GM23248 (cell line): ENCODE measurements at regions not wholly inside any gene's neighbourhood (a gene's known extent, or its start where the extent isn't known, plus 50 kb on each side); places are given as distances from the start of the nearest gene placed in this dataset.
A peak's percentile ranks its signal among the peaks of the same experiment; 100 is the strongest.

Source experiments
- DNase-seq: peaks from one replicate; pipeline ENCODE4 v3.0.0-alpha.2; 2015
- H2AFZ ChIP-seq: fragments of 200-600 bp; sonication (generic); 2 replicates; pipeline ENCODE4 v1.6.1; 2016; ENCODE audit warnings: antibody characterized with exemption
- H3F3A ChIP-seq: fragments of 200-600 bp; sonication (generic); 2 replicates; pipeline ENCODE4 v1.6.1; 2016; ENCODE audit warnings: mild to moderate bottlenecking, antibody characterized with exemption, mixed run types; ENCODE audit not compliant: insufficient read depth
- H3K27ac ChIP-seq: fragments of 200-600 bp; sonication (generic); 2 replicates; pipeline ENCODE4 v1.5.1; 2016; ENCODE audit warnings: mild to moderate bottlenecking
- H3K27me3 ChIP-seq: fragments of 200-600 bp; sonication (generic); replicated peaks from 2 replicates; pipeline ENCODE4 v1.6.1; 2016; ENCODE audit warnings: mild to moderate bottlenecking; ENCODE audit not compliant: insufficient read depth
- H3K36me3 ChIP-seq: fragments of 200-600 bp; sonication (generic); 2 replicates; pipeline ENCODE4 v1.6.1; 2016; ENCODE audit warnings: low read depth, mild to moderate bottlenecking
- H3K4me1 ChIP-seq: fragments of 200-600 bp; sonication (generic); 2 replicates; pipeline ENCODE4 v1.6.1; 2016; ENCODE audit warnings: mild to moderate bottlenecking; ENCODE audit not compliant: insufficient read depth
- H3K4me2 ChIP-seq: fragments of 200-600 bp; sonication (generic); one replicate; pipeline ENCODE4 v1.6.1; 2016; ENCODE audit warnings: mild to moderate bottlenecking; ENCODE audit not compliant: unreplicated experiment
- H3K4me3 ChIP-seq: fragments of 200-600 bp; sonication (generic); 2 replicates; pipeline ENCODE4 v1.5.1; 2016; ENCODE audit warnings: mild to moderate bottlenecking
- H3K79me2 ChIP-seq: fragments of 200-600 bp; sonication (generic); 2 replicates; pipeline ENCODE4 v1.6.1; 2016; ENCODE audit warnings: mild to moderate bottlenecking; ENCODE audit not compliant: insufficient read depth
- H3K9ac ChIP-seq: fragments of 200-600 bp; sonication (generic); 2 replicates; pipeline ENCODE4 v1.6.1; 2016; ENCODE audit warnings: mild to moderate bottlenecking
- H3K9me2 ChIP-seq: fragments of 200-600 bp; sonication (generic); 2 replicates; pipeline ENCODE4 v1.6.1; 2016; ENCODE audit warnings: mixed run types, mild to moderate bottlenecking, moderate library complexity; ENCODE audit not compliant: insufficient read depth
- H3K9me3 ChIP-seq: fragments of 200-600 bp; sonication (generic); one replicate; pipeline ENCODE4 v1.6.1; 2017; ENCODE audit warnings: low read depth
- H4K20me1 ChIP-seq: fragments of 200-600 bp; sonication (generic); 2 replicates; pipeline ENCODE4 v1.6.0; 2016; ENCODE audit not compliant: insufficient read depth
- EZH2 ChIP-seq: fragments of 200-600 bp; sonication (generic); IDR thresholded peaks from 2 replicates; pipeline ENCODE4 v1.6.1; 2018; ENCODE audit warnings: antibody characterized with exemption, mild to moderate bottlenecking; ENCODE audit not compliant: insufficient read depth, poor library complexity, severe bottlenecking
- EZH2phosphoT487 ChIP-seq: fragments of 200-600 bp; sonication (generic); IDR thresholded peaks from 2 replicates; pipeline ENCODE4 v1.6.1; 2018; ENCODE audit warnings: antibody characterized with exemption, moderate library complexity, mild to moderate bottlenecking, low read depth; ENCODE audit not compliant: insufficient read depth
- WGBS, 2 experiments: methylation state at CpG; one replicate each; pipeline ENCODE4 v1.1.6; 2015 to 2017; ENCODE audit warnings: low lambda C conversion rate in 2 of 2, low coverage in 1 of 2; ENCODE audit errors: missing lambda C conversion rate in 2 of 2; 5-methylcytosine and 5-hydroxymethylcytosine counted together
- in situ Hi-C: fragments of 300-500 bp; cut with MboI; formaldehyde crosslinking; loops from 2 replicates; pipeline ENCODE4 v1.15.0; 2020

DNA sequence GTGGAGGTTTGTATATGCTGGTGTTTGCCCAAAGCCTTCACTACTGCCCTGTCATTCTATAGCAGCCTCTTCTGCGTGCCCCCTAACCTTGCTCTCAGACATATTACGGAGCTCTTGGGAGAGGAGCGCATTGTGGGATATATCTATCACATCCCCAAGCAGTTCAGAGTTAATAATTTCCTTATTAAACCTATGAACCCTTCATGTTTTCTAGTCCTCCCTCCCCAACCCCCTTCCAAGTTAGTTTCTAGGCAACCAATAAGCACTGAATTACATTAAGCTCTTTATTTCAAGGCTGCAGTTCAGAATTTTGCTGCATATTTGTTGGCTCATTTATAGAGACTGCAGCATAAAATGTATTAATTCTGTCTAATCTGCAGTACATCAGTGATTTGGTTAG is 57.3 kb upstream of the GRM7 start:
- no peaks in the 10 kb centered on the region for H3K27me3 ChIP-seq
- TF ChIP-seq EZH2 (no peak), EZH2phosphoT487 (no peak)
- no peaks in the 10 kb centered on the region for H3F3A ChIP-seq
- no peak overlapping the region for H3K9ac ChIP-seq
- DNase-seq, result no peak
- WGBS, 2 experiments, result 37 to 43% methylated on average over 3 of the region's 3 CpGs
- H3K4me3 ChIP-seq, result no peak overlapping the region
- H2AFZ ChIP-seq, result no peak overlapping the region
- no peaks in the 10 kb centered on the region for H3K79me2 ChIP-seq
- no peak overlapping the region for H3K27ac ChIP-seq
- in situ Hi-C loops, result no loop called here
- H3K36me3 ChIP-seq, result no peaks in the 10 kb centered on the region
- H3K4me2 ChIP-seq, result no peak overlapping the region
- no peaks in the 10 kb centered on the region for H3K9me2 ChIP-seq
- H4K20me1 ChIP-seq, result no peaks in the 10 kb centered on the region
- H3K4me1 ChIP-seq, result no peaks in the 10 kb centered on the region
- no peaks in the 10 kb centered on the region for H3K9me3 ChIP-seq

- Histone ChIP-seq H4K20me1 (no peaks in the 10 kb centered on the region), H3K4me2 (no peak overlapping the region), H3F3A (no peaks in the 10 kb centered on the region), H3K79me2 (no peaks in the 10 kb centered on the region), H3K27ac (no peak overlapping the region), H3K9me3 (no peaks in the 10 kb centered on the region), H3K27me3 (no peaks in the 10 kb centered on the region), H3K4me1 (no peaks in the 10 kb centered on the region), H3K4me3 (no peak overlapping the region), H2AFZ (no peak overlapping the region), H3K9me2 (no peaks in the 10 kb centered on the region), H3K9ac (no peak overlapping the region), H3K36me3 (no peaks in the 10 kb centered on the region)
- 3 to 5% methylated on average over 2 of the region's 2 CpGs for WGBS, 2 experiments
- in situ Hi-C loops, result no loop called here
- DNase-seq, result no peak
- no peak for TF ChIP-seq EZH2phosphoT487
- TF ChIP-seq EZH2, result no peak
Observed at GRCh38 chr3:6805236-6805635, 55.7 kb upstream of the GRM7 start.

DNA sequence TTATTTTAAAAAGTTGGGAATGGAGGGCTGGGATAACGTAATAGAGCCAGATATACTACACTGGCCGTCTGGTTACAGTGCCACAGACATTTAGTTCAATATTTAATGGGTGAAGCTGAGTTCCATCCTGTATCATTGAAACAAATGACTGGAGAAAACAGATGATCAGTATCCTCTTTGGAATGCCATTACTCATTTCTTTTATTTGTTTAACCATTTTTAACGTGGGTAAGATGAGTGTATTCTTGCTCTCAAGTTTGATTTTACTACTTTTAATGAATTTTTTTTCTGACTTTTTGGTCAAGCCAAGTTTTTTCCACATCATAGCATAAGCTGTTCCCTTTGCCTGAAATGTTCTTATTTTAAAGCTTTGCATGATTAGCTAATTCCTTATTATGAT is 53.9 kb upstream of the GRM7 start:
- no peak overlapping the region for H2AFZ ChIP-seq
- DNase-seq, result no peak
- H3K4me1 ChIP-seq, result no peaks in the 10 kb centered on the region
- H3K27me3 ChIP-seq, result no peaks in the 10 kb centered on the region
- in situ Hi-C loops, result no loop called here
- no peak overlapping the region for H3K9ac ChIP-seq
- H3K9me2 ChIP-seq, result no peaks in the 10 kb centered on the region
- TF ChIP-seq EZH2 (no peak), EZH2phosphoT487 (no peak)
- H3K79me2 ChIP-seq, result no peaks in the 10 kb centered on the region
- no peaks in the 10 kb centered on the region for H3K9me3 ChIP-seq
- no peaks in the 10 kb centered on the region for H4K20me1 ChIP-seq
- H3K4me2 ChIP-seq, result no peak overlapping the region
- H3F3A ChIP-seq, result no peaks in the 10 kb centered on the region
- no peak overlapping the region for H3K4me3 ChIP-seq
- no peak overlapping the region for H3K27ac ChIP-seq
- no peaks in the 10 kb centered on the region for H3K36me3 ChIP-seq
- WGBS, 2 experiments, result 4 to 8% methylated on average over 3 of the region's 3 CpGs

DNA sequence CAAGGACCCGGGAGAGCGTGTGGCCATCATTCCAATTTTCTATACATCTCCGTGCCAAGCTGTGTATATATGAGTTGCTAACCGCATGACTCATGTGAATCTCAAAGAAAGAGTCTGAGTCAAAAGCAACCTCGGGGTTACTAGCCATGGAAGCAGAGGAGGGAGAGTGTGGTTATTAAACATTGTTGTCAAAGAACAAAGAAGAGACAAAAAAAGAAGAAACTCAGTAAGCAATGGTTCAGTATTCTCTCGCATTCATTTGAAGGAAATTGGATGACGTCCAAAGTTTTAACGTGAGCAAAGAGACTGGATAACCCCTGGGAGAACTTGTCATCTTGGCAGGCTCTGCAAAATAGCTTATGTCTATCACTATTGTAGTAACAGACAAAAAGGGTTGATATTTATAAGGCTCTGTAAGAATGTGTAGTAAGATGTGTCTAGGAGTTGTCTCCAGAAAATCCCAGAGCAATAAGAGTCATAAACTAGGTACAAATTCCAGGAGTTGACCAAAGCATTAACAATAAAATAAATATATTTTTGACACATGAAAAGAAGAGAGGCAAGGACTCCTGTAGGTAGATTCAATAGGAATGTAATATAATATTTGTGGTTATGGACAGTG is 52.8 kb upstream of the GRM7 start:
- H3K27ac ChIP-seq, result no peak overlapping the region
- no peak for TF ChIP-seq EZH2phosphoT487
- TF ChIP-seq EZH2, result no peak
- no peaks in the 10 kb centered on the region for H3F3A ChIP-seq
- H3K9me2 ChIP-seq, result no peaks in the 10 kb centered on the region
- H3K9ac ChIP-seq, result no peak overlapping the region
- peak; percentile 0 for DNase-seq
- H3K27me3 ChIP-seq, result no peaks in the 10 kb centered on the region
- 30% methylated on average over 8 of the region's 8 CpGs for WGBS, 2 experiments
- H2AFZ ChIP-seq, result no peak overlapping the region
- no peaks in the 10 kb centered on the region for H4K20me1 ChIP-seq
- no peaks in the 10 kb centered on the region for H3K79me2 ChIP-seq
- in situ Hi-C loops, result no loop called here
- no peak overlapping the region for H3K4me2 ChIP-seq
- H3K4me3 ChIP-seq, result no peak overlapping the region
- no peaks in the 10 kb centered on the region for H3K9me3 ChIP-seq
- H3K36me3 ChIP-seq, result no peaks in the 10 kb centered on the region
- H3K4me1 ChIP-seq, result no peaks in the 10 kb centered on the region

DNA sequence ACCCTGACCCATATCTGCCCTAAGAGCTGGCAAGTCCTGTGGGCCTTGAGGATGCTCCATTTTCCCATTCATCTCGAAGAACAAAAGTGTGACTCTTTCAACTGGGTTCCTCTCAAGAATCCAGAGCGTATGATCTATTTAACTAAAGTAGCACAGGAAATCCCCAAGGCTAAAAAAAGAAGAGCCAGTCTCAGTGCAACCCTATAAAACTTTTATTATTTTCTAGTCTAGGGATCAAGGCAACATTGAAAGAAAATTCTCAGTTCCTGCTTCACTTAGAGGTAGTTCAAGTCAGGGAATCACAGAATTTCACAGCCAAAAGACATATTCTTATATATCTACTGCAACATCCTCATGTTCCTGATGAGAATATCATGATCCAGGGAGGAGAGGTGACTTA is 51.6 kb upstream of the GRM7 start:
- Histone ChIP-seq H3K4me1 (no peaks in the 10 kb centered on the region), H3K9ac (no peak overlapping the region), H3K79me2 (no peaks in the 10 kb centered on the region), H3F3A (no peaks in the 10 kb centered on the region), H3K27me3 (no peaks in the 10 kb centered on the region), H3K4me3 (no peak overlapping the region), H3K9me3 (no peaks in the 10 kb centered on the region), H4K20me1 (no peaks in the 10 kb centered on the region), H3K36me3 (no peaks in the 10 kb centered on the region), H3K4me2 (no peak overlapping the region), H3K27ac (no peak overlapping the region), H2AFZ (no peak overlapping the region), H3K9me2 (no peaks in the 10 kb centered on the region)
- in situ Hi-C loops, result no loop called here
- 5 to 15% methylated on average over 2 of the region's 2 CpGs for WGBS, 2 experiments
- no peak for DNase-seq
- TF ChIP-seq EZH2, result no peak
- no peak for TF ChIP-seq EZH2phosphoT487
